A673 (cell line): ENCODE measurements at regions not wholly inside any gene's neighbourhood (a gene's known extent, or its start where the extent isn't known, plus 50 kb on each side); places are given as distances from the start of the nearest gene placed in this dataset.

Source experiments
- CTCF ChIP-seq: fragments of 300-800, 200-600 bp; sonication (generic); conservative IDR thresholded peaks from 2 replicates; pipeline ENCODE4 v1.5.1; 2017; ENCODE audit warnings: low read depth, mild to moderate bottlenecking, antibody characterized with exemption, low read length, moderate library complexity, mixed read lengths
- EZH2 ChIP-seq: fragments of 200-600 bp; sonication (generic); IDR thresholded peaks from 2 replicates; pipeline ENCODE4 v1.6.1; 2017; ENCODE audit warnings: borderline replicate concordance, low read depth, mild to moderate bottlenecking, mixed read lengths, antibody characterized with exemption, low read length; ENCODE audit not compliant: poor library complexity, severe bottlenecking

- TF ChIP-seq CTCF (no peak), EZH2 (no peak)
These were observed 419.6 kb upstream of the POU3F3 start for GRCh38 chr2:104434318-104434792.
